ENCODE measurements at regions not wholly inside any gene's neighbourhood (a gene's known extent, or its start where the extent isn't known, plus 50 kb on each side); places are given as distances from the start of the nearest gene placed in this dataset.

- Histone ChIP-seq H3K27ac (ENCODE audit: insufficient read depth, low read depth, low read length) (no peak overlapping the region), H4K20me1 (replicated peaks; ENCODE audit: control insufficient read depth, extremely low read depth, insufficient read depth, low read length) (no peaks in the 10 kb centered on the region), H3K4me3 (replicated peaks in 1 of 3; ENCODE audit: insufficient read depth in 1 of 3, low read depth in 1 of 3, low read length in 3 of 3) (no peak overlapping the region), H3K4me1 (ENCODE audit: control insufficient read depth, extremely low read depth, insufficient read depth, low read length) (no peaks in the 10 kb centered on the region), H3K4me2 (ENCODE audit: insufficient read depth, low read length) (no peak overlapping the region), H3K9ac (replicated peaks; ENCODE audit: extremely low read depth, insufficient read depth, low read length) (no peak overlapping the region), H3K9me1 (replicated peaks; ENCODE audit: control insufficient read depth, extremely low read depth, insufficient read depth, low read length) (no peaks in the 10 kb centered on the region), H2AFZ (ENCODE audit: low read depth, low read length) (no peak overlapping the region), H3K27me3 (ENCODE audit: control insufficient read depth in 2 of 2, insufficient read depth in 2 of 2, low read length in 2 of 2) (no peaks in the 10 kb centered on the region), H3K9me3 (replicated peaks; ENCODE audit: control insufficient read depth, insufficient read depth, low read length) (no peaks in the 10 kb centered on the region), H3K79me2 (ENCODE audit: control insufficient read depth, insufficient read depth, low read length) (no peaks in the 10 kb centered on the region), H3K36me3 (ENCODE audit: control insufficient read depth in 2 of 2, extremely low read depth in 1 of 2, insufficient read depth in 2 of 2, low read length in 2 of 2) (no peaks in the 10 kb centered on the region)
- no peak for TF ChIP-seq CTCF (IDR thresholded peaks at IDR 0.05; ENCODE audit: extremely low read depth in 1 of 2, insufficient read depth in 1 of 2, low read depth in 1 of 2, low read length in 2 of 2)
- TF ChIP-seq POLR2AphosphoS5 (IDR thresholded peaks at IDR 0.05; ENCODE audit: insufficient read depth, low read depth, low read length): no peak
- TF ChIP-seq GATA2 (IDR thresholded peaks at IDR 0.05; ENCODE audit: insufficient read depth, insufficient read length, low read depth, low read length): no peak
- no peak for TF ChIP-seq EZH2 (IDR thresholded peaks at IDR 0.05; ENCODE audit: borderline replicate concordance, low read depth, low read length, severe bottlenecking)
- TF ChIP-seq MAX (IDR thresholded peaks at IDR 0.05; ENCODE audit: insufficient read depth, insufficient read length): no peak
- no peak for TF ChIP-seq JUN (IDR thresholded peaks at IDR 0.05; ENCODE audit: borderline replicate concordance, insufficient read depth, insufficient read length, low read depth)
- no peak for TF ChIP-seq FOS (IDR thresholded peaks at IDR 0.05; ENCODE audit: borderline replicate concordance, insufficient read depth, low read length)
- TF ChIP-seq POLR2A (IDR thresholded peaks at IDR 0.05; ENCODE audit: low read depth, low read length): no peak
- no peak for TF ChIP-seq MYC (IDR thresholded peaks at IDR 0.05; ENCODE audit: low read depth, low read length)
- FAIRE-seq: no peak
- BruUV-seq (replicated peaks): no TSS peak
- CTCF ChIA-PET: no interaction called here
- POLR2A ChIA-PET: no interaction called here
- DNase-seq (ENCODE audit: low read depth, low spot score): peak; percentile 2
- dilution Hi-C loops (cut with MboI; ENCODE audit: extremely low pct_ligation_motif_present, low sequenced_read_pairs): no loop called here
- intact Hi-C loops (cut with micrococcal nuclease): no loop called here
Observed at GRCh38 chr5:165497707-165498106, 1992.3 kb downstream of the MAT2B start.

Data from endothelial cell of umbilical vein (primary cell).